ENCODE measurements at regions not wholly inside any gene's neighbourhood (a gene's known extent, or its start where the extent isn't known, plus 50 kb on each side); places are given as distances from the start of the nearest gene placed in this dataset.

DNA sequence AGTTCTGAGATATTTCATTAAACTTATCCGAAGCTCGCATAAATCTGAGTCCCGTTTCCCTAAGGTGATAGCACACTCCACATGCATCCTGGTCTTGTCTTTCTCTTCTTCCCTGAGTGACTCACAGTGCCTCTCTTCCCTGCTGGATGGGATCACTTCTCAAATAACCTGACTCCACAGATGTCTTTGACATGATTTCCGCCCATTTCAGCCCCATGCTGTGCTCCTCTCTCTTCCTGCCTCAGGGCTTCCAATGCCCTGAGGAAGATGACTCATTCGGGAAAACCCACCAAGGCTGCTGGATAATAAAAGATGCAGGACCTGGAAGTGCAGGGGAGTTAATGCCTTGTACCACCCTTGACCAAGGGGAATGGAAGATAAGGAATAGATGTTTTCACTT is 441.7 kb upstream of the SOX11 start:
- TF ChIP-seq EZH2 (IDR thresholded peaks at IDR 0.05; ENCODE audit: insufficient read depth, poor library complexity, severe bottlenecking) (no peak), EZH2phosphoT487 (IDR thresholded peaks at IDR 0.05; ENCODE audit: insufficient read depth, low read depth) (no peak)

Measured in GM23248 (cell line).